Thyroid gland (tissue), 4 donors: ENCODE measurements at regions not wholly inside any gene's neighbourhood (a gene's known extent, or its start where the extent isn't known, plus 50 kb on each side); places are given as distances from the start of the nearest gene placed in this dataset.
"Not testable (repeated sequence)": the region's sequence is repeated elsewhere in the genome, so short reads cannot be mapped to it uniquely, and the experiment has no call there.

Experiments
- DNase-seq, 2 donors: peaks; one replicate each; pipeline ENCODE4 v3.0.0-alpha.2; 2019
- H3K27ac ChIP-seq, 3 donors: fragments of 200-600 bp; sonication (generic); 1 replicate in 2 of 3; 2 replicates in 1 of 3; pipeline ENCODE4 v1.5.1; 2016 to 2019; ENCODE audit warnings: mild to moderate bottlenecking in 1 of 3, moderate library complexity in 1 of 3
- H3K27me3 ChIP-seq: fragments of 200-600 bp; sonication (generic); one replicate; pipeline ENCODE4 v1.5.1; 2019
- H3K36me3 ChIP-seq, 2 donors: fragments of 200-600 bp; sonication (generic); one replicate each; pipeline ENCODE4 v1.5.1; 2016 to 2019
- H3K4me1 ChIP-seq, 2 donors: fragments of 200-600 bp; sonication (generic); one replicate each; pipeline ENCODE4 v1.5.1; 2017 to 2019
- H3K4me3 ChIP-seq, 3 donors: fragments of 200-600 bp; sonication (generic); replicated peaks in 1 of 3; 1 replicate in 2 of 3; 2 replicates in 1 of 3; pipeline ENCODE4 v1.5.1; 2016; ENCODE audit warnings: mild to moderate bottlenecking in 1 of 3
- H3K9me3 ChIP-seq: fragments of 200-600 bp; sonication (generic); one replicate; pipeline ENCODE4 v1.5.1; 2017
- CTCF ChIP-seq, 6 experiments: fragments of 200-600 bp in 3 of 6; fragments of 450-650 bp in 3 of 6; sonication (generic) in 3 of 6; IDR thresholded peaks; one replicate each; pipeline ENCODE4 v1.5.1; 2016 to 2019; ENCODE audit warnings: antibody characterized with exemption in 6 of 6, mild to moderate bottlenecking in 2 of 6, inconsistent platforms in 1 of 6, moderate library complexity in 1 of 6
- POLR2A ChIP-seq, 2 donors: fragments of 450-650 bp; IDR thresholded peaks; one replicate each; pipeline ENCODE4 v1.6.1; 2017; ENCODE audit warnings: antibody characterized with exemption in 2 of 2, mild to moderate bottlenecking in 2 of 2, moderate library complexity in 1 of 2
- WGBS, 2 donors: methylation state at CpG; one replicate each; pipeline ENCODE4 v1.1.5; 2017; 5-methylcytosine and 5-hydroxymethylcytosine counted together
- intact Hi-C: fragments of 100-400 bp; cut with DNase I; formaldehyde crosslinking; loops from one replicate; pipeline ENCODE4 v1.15.1; 2023

- H3K9me3 ChIP-seq, H3K36me3 ChIP-seq, H3K27ac ChIP-seq, H3K4me3 ChIP-seq, intact Hi-C loops, DNase-seq, H3K4me1 ChIP-seq, H3K27me3 ChIP-seq: not testable (repeated sequence)
Observed at GRCh38 chr7:56697058-56697457, 435.2 kb downstream of the ZNF479 start.

GRCh38 chr7:56686276-56686859, 445.9 kb downstream of the ZNF479 start:
- WGBS, 2 donors = 70 to 71% methylated on average over 5 of the region's 5 CpGs
- Histone ChIP-seq H3K27me3 (no peaks in the 10 kb centered on the region), H3K36me3 (no peaks in the 10 kb centered on the region), H3K4me3 (no peak overlapping the region), H3K9me3 (no peaks in the 10 kb centered on the region), H3K4me1 (no peaks in the 10 kb centered on the region), H3K27ac (no peak overlapping the region)
- intact Hi-C loops = no loop called here
- no peak for TF ChIP-seq POLR2A (IDR thresholded peaks at IDR 0.05)
- no peak for TF ChIP-seq CTCF (IDR thresholded peaks at IDR 0.05)
- no peak for DNase-seq

GRCh38 chr7:56639173-56639746, 493.0 kb downstream of the ZNF479 start:
- TF ChIP-seq CTCF (IDR thresholded peaks at IDR 0.05) (no peak), POLR2A (IDR thresholded peaks at IDR 0.05) (no peak)
- no peak overlapping the region for H3K4me3 ChIP-seq
- no peaks in the 10 kb centered on the region for H3K4me1 ChIP-seq
- H3K27ac ChIP-seq = no peak overlapping the region
- H3K9me3 ChIP-seq = peaks cover 9% of the 10 kb centered on the region
- no peak for DNase-seq
- H3K36me3 ChIP-seq = no peaks in the 10 kb centered on the region
- no peaks in the 10 kb centered on the region for H3K27me3 ChIP-seq
- 68 to 73% methylated on average over 6 of the region's 6 CpGs for WGBS, 2 donors
- intact Hi-C loops = no loop called here

- Histone ChIP-seq H3K27ac (no peak overlapping the region), H3K4me3 (no peak overlapping the region), H3K27me3 (no peaks in the 10 kb centered on the region), H3K9me3 (no peaks in the 10 kb centered on the region), H3K4me1 (no peaks in the 10 kb centered on the region), H3K36me3 (no peaks in the 10 kb centered on the region)
- TF ChIP-seq CTCF (IDR thresholded peaks at IDR 0.05) (no peak), POLR2A (IDR thresholded peaks at IDR 0.05) (no peak)
- intact Hi-C loops = no loop called here
- DNase-seq = no peak
- WGBS, 2 donors = 33 to 57% methylated on average over 2 of the region's 2 CpGs
Observed at GRCh38 chr7:56609852-56610355, 493.7 kb upstream of the NUPR2 start.

- H3K4me1 ChIP-seq = no peaks in the 10 kb centered on the region
Observed at GRCh38 chr7:56605146-56605545, 488.9 kb upstream of the NUPR2 start.

More at GRCh38 chr7:56605146-56605545, 488.9 kb upstream of the NUPR2 start:
- H3K27ac ChIP-seq = no peak overlapping the region
- no peak for DNase-seq
- 61 to 64% methylated on average over 15 to 16 of the region's 19 CpGs for WGBS, 2 donors
- TF ChIP-seq POLR2A (IDR thresholded peaks at IDR 0.05) (no peak), CTCF (IDR thresholded peaks at IDR 0.05) (no peak)
- H3K4me3 ChIP-seq = no peak overlapping the region
- no peaks in the 10 kb centered on the region for H3K9me3 ChIP-seq
- no peaks in the 10 kb centered on the region for H3K36me3 ChIP-seq
- H3K27me3 ChIP-seq = no peaks in the 10 kb centered on the region
- intact Hi-C loops = no loop called here
